Neutrophil (primary cell): ENCODE measurements at regions not wholly inside any gene's neighbourhood (a gene's known extent, or its start where the extent isn't known, plus 50 kb on each side); places are given as distances from the start of the nearest gene placed in this dataset.

ENCODE experiments used
- H3K27ac ChIP-seq: fragments of 200-600 bp; sonication (generic); 2 replicates; pipeline ENCODE4 v1.5.1; 2016; ENCODE audit warnings: mild to moderate bottlenecking, moderate library complexity
- H3K27me3 ChIP-seq: fragments of 200-600 bp; sonication (generic); 2 replicates; pipeline ENCODE4 v1.6.0; 2016; ENCODE audit warnings: mild to moderate bottlenecking
- H3K36me3 ChIP-seq: fragments of 200-600 bp; sonication (generic); 2 replicates; pipeline ENCODE4 v1.5.1; 2017
- H3K4me1 ChIP-seq, 2 experiments: fragments of 200-600 bp in 1 of 2; sonication (generic) in 1 of 2; 1 replicate in 1 of 2; 2 replicates in 1 of 2; pipeline versions ENCODE4 v1.5.1 to v1.6.1; 2013 to 2016; ENCODE audit warnings: low read depth in 1 of 2, low read length in 1 of 2, mild to moderate bottlenecking in 1 of 2, moderate library complexity in 1 of 2; ENCODE audit not compliant: control insufficient read depth in 1 of 2, insufficient read depth in 1 of 2
- H3K4me3 ChIP-seq, 2 experiments: fragments of 200-600 bp in 1 of 2; sonication (generic) in 1 of 2; 1 replicate in 1 of 2; 2 replicates in 1 of 2; pipeline ENCODE4 v1.5.1; 2013 to 2016; ENCODE audit warnings: low read depth in 1 of 2, low read length in 1 of 2, mild to moderate bottlenecking in 1 of 2, moderate library complexity in 1 of 2
- H3K9me3 ChIP-seq: fragments of 200-600 bp; sonication (generic); 2 replicates; pipeline ENCODE4 v1.5.1; 2016
- TF ChIP-seq, protein P1 (sequence below): fragments of 200-600 bp; sonication (generic); IDR thresholded peaks from 2 replicates; pipeline ENCODE4 v1.5.1; 2016; ENCODE audit warnings: antibody characterized with exemption

DNA sequence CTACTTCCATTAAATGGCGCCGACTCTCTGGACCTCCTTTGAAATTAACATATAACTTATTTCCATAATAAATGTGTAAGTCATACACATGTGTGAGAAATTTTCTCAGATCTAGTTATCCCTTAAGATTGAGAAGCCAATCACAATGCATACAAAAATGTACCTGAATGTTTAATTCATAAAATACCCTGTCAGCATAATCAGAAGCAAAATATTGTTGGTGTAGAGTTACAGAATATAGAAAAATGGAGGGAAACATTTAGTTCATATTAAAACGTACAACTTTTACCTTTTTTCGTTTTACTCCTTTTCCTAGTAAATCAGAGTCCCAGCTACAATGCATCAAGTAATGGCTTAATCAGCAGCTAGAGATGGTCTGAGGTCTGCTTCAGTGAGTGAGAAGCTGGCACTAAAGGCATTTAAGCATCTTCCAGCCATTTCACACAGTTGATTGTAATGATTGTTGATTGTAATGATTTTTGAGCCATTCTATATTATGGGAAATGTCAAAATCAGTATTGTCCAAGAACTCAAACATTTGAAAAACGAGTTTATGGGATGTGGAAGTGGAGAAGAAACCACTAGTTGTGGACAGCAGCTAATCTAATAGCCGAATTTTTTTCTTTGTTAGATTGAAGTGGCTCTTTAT is 81.8 kb downstream of the ANXA1 start:
- Histone ChIP-seq H3K4me3 (no peak overlapping the region), H3K27me3 (no peaks in the 10 kb centered on the region)

DNA sequence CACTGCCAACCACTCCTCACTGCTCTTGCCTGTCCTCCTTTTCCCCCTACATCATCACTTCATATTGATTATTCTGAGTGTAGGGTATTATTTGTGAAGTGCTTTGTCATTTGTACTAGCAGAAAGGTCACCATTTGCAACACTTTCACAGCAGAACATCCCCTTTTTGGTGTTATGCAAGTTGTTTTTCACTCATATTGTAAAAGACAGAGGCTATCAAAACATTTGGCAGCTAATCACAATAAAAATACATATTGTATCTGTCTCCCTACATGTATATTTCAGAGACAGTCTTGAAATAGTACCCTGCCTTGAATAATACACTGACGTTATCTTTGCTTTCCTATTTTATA is 82.3 kb downstream of the ANXA1 start:
- no peaks in the 10 kb centered on the region for H3K9me3 ChIP-seq
- no peak overlapping the region for H3K4me3 ChIP-seq
- H3K4me1 ChIP-seq, result peaks cover 55 to 58% of the 10 kb centered on the region in 2 experiments
- no peaks in the 10 kb centered on the region for H3K36me3 ChIP-seq
- peak overlapping the region; percentile 87 for H3K27ac ChIP-seq
- no peaks in the 10 kb centered on the region for H3K27me3 ChIP-seq
- TF ChIP-seq, protein P1, sequence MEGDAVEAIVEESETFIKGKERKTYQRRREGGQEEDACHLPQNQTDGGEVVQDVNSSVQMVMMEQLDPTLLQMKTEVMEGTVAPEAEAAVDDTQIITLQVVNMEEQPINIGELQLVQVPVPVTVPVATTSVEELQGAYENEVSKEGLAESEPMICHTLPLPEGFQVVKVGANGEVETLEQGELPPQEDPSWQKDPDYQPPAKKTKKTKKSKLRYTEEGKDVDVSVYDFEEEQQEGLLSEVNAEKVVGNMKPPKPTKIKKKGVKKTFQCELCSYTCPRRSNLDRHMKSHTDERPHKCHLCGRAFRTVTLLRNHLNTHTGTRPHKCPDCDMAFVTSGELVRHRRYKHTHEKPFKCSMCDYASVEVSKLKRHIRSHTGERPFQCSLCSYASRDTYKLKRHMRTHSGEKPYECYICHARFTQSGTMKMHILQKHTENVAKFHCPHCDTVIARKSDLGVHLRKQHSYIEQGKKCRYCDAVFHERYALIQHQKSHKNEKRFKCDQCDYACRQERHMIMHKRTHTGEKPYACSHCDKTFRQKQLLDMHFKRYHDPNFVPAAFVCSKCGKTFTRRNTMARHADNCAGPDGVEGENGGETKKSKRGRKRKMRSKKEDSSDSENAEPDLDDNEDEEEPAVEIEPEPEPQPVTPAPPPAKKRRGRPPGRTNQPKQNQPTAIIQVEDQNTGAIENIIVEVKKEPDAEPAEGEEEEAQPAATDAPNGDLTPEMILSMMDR, result no peak

More for the DNA sequence above, 81.8 kb downstream of the ANXA1 start:
- peak overlapping the region; percentile 87 for H3K27ac ChIP-seq
- H3K4me1 ChIP-seq, result peaks cover 55 to 58% of the 10 kb centered on the region in 2 experiments
- H3K36me3 ChIP-seq, result no peaks in the 10 kb centered on the region
- no peaks in the 10 kb centered on the region for H3K9me3 ChIP-seq
- TF ChIP-seq, protein P1, result no peak

DNA sequence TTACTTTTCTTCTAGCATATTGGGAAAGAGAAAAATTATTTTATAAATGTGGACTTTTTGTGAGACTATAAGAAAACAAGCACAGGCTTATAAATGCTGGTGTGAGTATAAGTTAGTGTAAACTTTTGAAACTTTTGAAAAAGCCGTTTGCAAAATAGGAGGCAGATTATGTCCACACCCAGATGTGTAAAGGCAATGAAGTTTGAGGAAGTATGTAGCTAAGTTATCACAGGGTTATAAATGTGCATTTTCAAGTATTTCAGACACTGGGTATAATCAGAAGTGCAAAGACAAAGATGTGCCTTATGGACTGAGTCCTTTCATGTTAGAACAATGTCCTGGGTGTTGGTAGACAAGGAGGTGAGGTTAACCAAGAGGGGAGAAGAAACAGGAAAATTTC is 85.5 kb downstream of the ANXA1 start:
- no peaks in the 10 kb centered on the region for H3K36me3 ChIP-seq
- no peaks in the 10 kb centered on the region for H3K27me3 ChIP-seq
- H3K4me1 ChIP-seq, result peaks cover 54 to 55% of the 10 kb centered on the region in 2 experiments
- no peaks in the 10 kb centered on the region for H3K9me3 ChIP-seq
- no peak overlapping the region for H3K4me3 ChIP-seq
- TF ChIP-seq, protein P1, result no peak
- peak overlapping the region; percentile 70 for H3K27ac ChIP-seq

DNA sequence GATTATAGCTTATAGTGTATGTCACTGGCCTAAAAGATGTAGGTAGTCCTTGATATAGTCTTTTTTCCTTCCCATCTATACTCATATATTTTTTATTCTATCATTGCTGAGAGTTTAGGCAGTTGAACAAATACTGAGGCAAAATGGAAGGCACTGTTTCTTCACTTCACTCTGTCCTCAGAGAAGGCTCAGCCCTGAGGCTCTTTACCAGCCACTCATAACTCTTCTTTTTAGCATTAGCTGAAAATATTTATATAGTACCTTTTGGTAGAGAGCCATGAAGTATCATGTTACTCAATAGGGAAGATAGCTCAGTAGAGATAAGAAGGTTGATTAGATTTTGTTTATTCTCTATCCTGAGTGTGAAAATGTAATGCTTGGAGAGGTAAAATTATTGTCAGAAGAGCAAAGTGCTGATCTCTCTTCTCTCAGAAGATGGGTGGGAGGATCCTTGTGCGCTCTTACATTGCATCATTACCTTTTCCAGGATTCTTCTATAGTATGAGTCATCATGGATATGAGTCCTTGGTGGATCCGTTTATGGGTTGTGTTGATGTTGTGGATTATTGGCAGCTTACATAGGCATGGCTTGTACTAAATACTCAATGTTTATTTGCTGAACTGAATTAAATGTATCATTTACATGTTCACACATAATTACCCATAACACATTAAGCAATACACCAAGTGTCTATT is 88.1 kb downstream of the ANXA1 start:
- H3K36me3 ChIP-seq, result no peaks in the 10 kb centered on the region
- H3K27ac ChIP-seq, result no peak overlapping the region
- H3K27me3 ChIP-seq, result no peaks in the 10 kb centered on the region
- TF ChIP-seq, protein P1, result no peak
- H3K9me3 ChIP-seq, result no peaks in the 10 kb centered on the region
- H3K4me3 ChIP-seq, result no peak overlapping the region
- H3K4me1 ChIP-seq, result peaks cover 32 to 35% of the 10 kb centered on the region in 2 experiments

DNA sequence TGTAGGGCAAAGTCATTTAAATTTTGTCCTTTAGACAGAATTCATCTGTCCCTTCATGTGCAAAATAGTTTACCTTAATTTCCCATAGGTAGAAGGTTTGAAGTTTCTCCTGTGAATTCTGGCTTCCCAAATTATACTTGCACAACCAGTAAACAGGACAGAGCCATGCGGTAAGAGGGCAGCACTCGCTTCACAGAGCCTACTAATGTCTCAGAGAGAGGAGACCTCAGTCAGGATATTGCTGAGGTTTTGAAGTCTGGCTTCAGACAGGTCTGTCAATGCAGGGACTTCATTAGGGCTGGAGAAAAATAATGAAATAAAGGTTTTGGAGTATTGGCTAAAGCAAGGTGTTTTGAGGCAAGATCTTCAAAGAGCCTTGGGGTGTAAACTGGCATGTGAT is 91.4 kb downstream of the ANXA1 start:
- Histone ChIP-seq H3K4me1 (peaks cover 0 to 2% of the 10 kb centered on the region in 2 experiments), H3K9me3 (no peaks in the 10 kb centered on the region), H3K4me3 (no peak overlapping the region), H3K36me3 (no peaks in the 10 kb centered on the region), H3K27ac (no peak overlapping the region), H3K27me3 (no peaks in the 10 kb centered on the region)
- TF ChIP-seq, protein P1, result no peak
